GM21529 (cell line): ENCODE measurements at regions not wholly inside any gene's neighbourhood (a gene's known extent, or its start where the extent isn't known, plus 50 kb on each side); places are given as distances from the start of the nearest gene placed in this dataset.

Experiments
- ATAC-seq: cut with Tn5 transposase; IDR thresholded peaks from one replicate; pipeline ENCODE4 v1.9.1; 2021; ENCODE audit not compliant: unreplicated experiment

DNA sequence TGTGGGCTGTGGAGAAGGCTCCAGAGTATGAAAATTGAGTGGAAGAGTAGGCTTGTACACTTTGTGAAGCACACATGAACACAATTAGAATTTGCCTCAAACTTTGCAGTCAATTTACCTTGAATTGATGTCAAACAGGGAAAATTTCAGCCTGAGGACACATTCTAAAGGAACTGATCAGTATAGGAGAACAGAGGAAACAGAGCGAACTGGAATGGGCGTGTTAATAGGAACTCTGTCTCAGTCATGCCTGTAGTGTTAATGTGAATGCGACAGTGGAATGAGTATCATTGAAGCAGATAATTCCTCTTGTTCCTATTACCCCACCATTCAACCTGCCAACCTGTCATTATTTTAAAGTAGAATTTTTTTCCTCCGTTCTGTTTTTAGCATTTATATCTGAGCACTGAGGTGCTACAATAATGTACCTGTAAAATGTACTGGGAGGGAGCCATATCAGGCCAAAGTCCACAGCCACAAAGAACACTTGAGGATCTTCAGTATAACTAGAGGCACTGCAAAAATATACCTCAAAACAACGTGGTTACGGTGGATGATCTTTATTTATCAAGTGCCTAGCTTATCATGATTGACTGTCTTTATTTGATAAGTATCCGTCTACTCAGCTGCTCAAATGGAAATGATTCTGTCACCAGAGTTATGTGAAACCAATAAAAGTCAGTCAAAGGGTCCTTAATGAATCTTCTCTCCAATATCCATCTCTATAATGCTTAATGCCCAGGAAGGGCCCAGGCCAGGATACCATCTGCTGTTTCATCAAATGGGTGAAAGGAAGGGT, 125.3 kb upstream of the STMND1 start:
- no peak for ATAC-seq

DNA sequence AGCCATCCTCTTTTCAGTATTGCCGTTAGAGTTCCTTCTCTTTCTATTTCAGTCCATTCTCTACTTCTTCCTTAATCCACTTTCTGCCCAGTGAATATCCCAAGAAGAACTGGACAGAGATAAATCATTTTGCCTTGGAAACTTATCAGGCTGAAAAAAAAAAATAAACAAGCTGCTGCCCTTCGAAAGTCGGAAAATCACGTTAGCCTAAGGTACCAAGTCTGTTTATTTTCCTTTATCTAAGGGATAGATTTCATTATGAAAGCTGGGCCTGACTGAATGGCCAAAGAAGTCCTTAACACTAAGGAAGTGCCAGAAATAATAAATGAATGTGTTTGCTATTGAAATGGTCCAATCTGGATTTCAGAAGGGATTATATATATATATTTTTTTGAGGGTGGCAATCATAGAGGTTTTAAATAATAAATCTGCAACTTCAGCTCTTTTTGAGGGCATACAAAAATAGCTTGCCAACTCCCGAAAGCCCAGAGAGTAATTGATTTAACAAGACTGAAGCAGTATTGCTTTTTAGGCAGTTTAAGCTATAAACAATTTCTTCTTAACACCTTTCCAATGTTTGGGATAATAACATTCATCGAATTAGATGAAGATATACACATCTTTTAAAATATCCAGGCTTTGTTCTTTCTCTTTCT, 127.0 kb upstream of the STMND1 start:
- no peak for ATAC-seq

DNA sequence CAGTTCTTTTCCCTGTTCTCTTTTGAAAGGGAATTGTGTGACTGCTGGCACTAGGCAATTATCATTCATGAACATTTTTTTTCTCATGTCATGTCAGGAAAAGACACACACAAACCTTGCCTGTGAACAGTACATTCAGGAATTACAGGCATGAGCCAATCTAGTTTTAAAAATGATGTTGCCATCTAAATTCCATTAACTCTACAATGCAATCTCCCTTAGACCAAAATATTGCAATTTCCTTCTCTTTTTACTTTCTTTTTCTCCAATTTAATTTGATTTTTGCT, 127.5 kb upstream of the STMND1 start:
- ATAC-seq, result no peak

DNA sequence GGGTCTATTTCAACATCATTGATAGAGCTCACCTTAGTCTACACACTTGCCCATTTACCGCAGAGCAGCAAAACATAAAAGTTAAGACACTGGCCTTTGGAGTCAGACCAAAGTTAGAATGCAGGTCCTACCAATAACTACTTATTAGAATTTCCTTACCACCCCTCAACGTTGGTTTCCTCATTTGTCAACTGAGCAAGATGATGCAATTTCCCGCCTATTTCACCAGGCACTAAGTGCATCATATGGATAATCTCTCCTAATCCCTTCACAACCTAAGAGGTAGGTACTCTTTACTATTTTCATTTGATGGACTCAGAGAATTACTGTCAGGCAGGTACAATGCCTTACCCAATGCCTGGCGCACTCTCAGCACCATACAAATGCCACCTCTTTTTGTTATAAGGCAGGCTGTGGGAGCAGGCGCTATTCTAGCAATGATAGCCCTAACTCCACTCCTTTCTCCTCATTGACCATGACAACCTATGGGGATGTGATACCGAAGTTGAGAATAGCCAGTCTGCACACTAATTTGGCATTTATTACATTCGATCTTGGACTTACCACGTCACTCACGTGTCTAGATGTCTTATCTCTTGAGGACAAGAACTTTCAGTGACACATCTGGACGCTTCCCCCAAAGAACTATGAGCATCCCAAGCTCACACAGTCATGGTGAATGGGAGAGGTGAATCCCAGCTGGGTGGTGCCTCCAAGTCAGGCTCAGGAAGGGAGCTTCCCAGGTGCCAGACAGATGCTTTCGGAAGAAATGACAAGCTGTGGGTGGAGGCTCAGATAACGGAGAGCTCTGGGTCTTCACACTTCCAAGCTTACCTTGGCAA, 128.1 kb upstream of the STMND1 start:
- no peak for ATAC-seq

DNA sequence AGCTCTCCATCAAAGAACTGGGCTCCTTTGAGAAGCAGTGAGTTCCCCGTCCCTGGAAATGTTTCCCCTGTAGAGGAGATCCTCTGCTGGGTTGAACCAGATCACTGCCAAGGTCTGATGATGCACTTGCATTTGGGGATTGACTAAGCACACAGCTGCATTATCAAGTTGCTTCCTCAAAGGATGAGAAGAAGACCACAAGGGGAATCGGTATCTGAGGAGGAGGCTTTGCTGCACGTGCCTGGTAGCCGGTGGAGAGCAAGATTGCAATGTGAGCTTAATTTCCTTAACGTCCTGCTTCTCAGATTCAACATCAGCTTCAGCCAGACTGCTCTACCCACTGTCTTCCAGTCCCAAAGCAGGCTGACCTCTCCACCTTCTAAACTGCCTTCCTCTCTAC, 128.8 kb upstream of the STMND1 start:
- no peak for ATAC-seq

DNA sequence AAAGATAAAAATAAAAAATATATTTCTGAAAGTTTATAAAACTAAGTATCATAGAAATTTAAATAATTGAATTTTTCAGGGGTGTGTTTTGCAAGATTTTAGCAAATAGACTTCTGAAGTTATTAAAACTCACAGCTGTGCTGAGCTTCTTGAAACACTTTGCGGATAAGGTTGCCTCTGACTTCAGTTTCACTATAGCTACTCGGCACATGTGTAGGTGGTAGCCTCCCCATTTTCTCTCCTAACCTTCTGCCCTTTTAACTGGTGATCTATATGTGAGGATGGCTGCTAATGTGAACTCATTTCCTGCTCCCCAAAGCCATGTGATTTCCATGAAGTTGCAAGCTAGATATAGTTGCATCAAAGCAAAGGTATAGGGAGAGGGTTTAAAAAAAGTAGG, 129.3 kb upstream of the STMND1 start:
- no peak for ATAC-seq

DNA sequence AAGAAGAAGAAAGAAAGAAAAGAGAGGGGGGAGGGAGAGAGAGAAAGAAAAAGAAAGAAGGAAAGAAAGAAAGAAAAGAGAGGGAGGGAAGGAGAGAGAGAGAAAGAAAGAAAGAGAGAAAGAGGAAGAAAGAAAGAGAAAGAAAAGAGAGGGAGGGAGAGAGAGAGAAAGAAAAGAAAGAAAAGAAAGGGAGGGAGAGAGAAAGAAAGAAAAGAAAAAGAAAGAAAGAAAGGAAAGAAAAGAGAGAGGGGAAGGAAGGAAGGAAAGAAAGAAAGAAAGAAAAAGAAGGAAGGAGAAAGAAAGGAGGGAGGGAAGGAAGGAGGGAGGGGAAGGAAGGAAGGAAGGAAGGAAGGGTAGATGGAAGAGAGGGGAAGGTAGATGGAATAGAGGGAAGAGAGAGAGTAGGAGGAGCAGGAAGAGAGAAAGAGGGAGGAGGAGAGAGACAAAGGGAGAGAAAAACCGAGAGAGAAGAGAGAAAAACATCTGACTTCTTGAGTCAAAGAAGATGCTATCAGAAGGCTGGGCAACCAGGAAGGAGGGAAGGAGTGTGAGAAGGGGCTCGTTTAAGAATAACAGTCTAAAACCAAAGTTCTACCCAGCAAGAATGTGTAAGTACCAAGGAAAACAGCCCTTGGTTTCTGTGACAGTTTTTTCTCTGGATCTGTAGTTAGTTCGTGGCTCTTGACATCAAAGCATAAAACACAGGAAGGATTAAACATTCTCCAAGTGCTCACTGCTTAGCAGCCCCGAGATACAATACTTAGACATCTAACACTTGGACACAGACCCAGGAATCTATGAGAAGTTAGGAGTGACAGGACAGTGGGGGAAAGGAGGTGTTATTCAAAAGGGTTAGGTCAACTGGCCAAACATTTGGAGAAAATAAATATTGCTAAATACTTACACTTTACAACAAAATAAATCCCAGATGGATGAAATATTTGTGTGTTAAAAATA, 131.9 kb upstream of the STMND1 start:
- no peak for ATAC-seq

DNA sequence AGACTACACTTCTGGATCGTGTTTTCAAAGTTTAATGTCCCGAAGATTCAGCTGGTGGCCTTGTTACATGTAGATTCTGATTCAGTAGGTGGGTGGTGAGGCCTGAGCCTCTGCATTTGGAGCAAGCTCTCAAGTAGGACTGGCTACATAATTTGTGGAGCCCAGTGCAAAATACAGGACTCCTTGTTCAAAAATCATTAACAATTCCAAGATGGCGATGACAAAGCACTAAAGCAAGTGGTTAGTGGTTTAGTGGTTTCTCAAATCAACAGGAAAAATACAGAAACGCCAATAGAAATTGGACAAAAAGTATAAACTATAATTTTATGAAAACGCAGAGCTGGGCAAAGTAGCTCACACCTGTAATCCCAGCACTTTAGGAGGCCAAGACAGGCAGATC, 133.7 kb upstream of the STMND1 start:
- no peak for ATAC-seq

DNA sequence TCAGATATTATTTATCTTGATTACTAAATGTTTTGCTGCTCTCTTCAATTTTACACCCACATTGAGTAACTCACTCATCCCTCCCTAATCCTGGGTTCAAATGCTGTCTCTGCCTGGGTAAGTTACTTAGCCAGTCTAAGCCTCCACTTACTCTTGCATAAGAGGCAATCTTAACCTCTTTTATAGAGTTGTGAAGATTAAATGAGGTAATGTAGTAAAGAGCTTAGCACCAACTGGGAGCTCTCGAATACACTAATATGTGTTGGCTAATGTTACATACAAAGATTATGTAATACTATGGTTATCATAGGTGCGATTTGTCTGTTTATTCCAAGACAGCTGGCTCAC, 134.4 kb upstream of the STMND1 start:
- ATAC-seq, result no peak

DNA sequence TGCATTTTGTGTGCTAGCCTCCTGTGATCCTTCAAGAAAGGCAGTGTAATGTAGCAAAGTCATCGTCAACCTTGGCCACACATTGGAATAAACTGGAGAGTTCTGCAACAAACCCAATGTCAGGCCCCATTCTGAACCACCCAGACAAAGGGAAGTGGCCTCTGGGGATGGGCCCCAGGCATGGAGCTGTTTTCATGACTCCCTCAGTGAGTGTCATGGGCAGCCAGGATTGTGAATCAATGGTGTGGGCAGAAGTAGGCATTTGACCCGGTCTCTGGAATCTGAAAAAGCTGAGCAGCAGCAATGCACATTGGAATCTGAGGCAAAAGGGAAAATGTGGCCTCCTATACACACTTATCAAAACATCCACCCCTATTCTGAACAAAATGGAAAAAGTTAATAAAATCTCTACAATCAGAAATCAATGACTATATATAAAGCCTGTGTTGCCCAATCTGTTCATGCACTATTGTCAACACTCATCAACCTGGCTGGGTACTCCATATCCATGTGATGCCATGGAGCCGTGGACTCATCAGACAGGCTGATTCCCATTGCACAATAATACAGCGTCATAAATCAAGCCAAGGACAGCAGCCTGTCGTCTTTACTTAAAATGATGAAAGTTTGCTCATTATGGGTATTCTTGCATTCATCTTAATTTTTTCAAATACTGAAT, 134.9 kb upstream of the STMND1 start:
- ATAC-seq, result no peak

DNA sequence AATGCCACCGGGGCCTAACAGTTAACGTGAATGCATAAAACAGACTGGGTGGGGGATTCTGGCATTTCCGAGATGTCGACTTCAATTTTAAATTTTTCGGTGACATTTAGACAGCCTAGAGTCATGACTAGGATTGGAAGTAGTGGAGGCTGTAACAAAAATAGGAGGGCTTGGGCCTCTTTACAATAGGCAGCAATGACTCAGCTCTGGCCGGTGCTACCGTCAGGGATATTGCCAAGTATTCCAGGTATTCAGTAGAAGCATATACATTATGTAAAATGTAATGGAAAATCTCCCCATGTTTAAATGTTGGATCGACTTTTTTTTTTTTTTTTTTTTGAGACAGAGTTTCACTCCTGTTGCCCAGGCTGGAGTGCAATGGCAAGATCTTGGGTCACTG, 136.2 kb upstream of the STMND1 start:
- ATAC-seq, result no peak

DNA sequence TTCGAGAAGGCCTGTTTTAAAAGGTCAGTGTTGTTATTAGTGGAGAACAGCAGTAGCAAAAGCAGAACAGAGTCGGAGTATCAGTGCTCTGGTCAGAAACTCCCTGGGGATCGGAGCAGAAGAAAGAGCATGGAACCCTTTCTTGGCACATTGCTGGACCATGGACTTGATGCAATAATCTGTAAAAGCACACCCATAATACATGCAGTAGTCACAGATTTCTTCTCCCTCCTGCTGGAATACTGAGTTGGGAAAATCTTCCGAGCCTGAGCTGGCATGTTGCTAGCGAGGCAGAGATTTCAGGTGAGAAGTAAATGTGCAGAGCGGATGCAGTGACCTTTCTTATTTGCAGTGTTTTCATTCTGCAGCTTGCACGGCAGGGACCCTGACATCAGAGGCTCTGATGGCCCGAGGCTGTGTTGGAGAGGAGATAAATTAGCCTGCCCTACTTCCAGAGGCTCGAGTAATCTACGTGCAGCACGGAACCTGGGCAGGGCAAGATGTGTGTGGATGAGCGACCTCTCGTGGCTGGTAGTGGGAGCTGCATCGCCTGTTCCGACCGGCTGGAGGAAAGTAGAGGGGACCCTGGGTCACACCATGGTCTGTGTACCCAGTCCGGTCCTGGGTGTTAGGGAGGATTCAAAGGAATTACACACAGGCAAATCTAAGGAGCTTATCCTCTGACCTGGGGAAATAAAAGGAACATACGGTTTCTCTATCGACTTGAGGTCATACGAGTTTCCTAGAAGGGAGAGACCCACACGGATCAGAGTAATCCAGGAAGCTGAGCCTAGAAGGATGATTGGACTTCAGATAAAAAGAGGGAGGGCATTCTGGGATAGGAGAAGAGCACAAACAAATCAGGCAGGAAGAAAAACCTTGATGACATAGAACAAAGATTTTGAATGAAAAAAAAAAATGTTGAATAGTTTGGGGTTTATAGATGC, 137.0 kb upstream of the STMND1 start:
- ATAC-seq, result peak; percentile 97

DNA sequence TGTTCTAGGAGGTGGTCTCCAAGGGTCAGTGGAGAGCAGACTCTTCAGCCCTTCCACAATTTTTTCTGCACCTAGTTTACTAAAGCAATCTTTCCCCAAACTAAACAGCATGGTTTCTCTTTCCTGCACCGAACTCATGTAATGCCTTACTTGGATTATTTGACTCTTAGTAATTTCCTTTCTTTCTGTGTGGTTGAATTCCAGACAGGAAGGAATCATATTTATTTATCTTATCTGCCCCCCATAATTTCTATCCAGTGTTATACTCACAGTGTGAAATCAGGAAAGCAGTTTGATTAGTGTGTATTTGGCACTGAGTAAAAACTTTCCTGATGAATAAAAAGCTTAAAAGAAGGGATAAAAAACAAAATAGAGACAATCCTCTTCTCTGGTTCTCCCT, 140.3 kb upstream of the STMND1 start:
- no peak for ATAC-seq

DNA sequence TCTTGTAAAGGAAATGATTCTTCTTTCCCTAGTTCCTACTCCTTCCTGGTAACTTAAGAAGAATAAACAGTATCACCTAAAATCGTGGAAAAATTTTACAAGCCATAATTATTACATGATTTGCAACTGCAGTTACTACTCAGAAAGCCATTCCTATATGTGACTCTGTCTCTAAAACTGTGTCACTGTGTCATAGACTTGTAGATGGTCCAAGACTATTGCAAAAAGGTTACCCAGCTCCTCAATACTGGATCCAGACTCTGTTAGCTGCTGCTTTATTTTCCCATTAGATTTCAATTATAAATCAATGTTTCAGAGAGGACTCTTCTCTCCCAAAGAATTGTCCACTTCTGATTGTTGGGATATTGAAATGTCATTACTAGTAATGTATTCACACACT, 142.1 kb upstream of the STMND1 start:
- no peak for ATAC-seq

DNA sequence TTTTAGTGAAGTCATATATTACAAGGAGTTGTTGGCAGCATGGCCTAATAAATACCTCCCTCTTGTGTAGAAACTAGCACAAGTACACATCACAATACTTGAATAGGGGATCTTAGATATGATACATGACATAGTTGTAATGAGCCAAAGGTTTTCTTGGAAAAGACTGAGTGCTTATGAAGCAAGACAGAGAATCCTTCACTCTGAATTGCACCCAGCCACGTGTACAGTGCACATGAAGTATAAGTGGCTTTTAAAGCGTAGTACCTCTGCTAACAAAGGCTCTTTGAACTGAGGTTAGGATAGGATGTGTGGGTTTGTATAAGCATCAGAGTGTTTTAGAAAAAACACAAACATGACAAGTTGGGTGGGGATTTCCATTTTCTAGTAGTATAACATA, 145.5 kb upstream of the STMND1 start:
- ATAC-seq, result no peak

DNA sequence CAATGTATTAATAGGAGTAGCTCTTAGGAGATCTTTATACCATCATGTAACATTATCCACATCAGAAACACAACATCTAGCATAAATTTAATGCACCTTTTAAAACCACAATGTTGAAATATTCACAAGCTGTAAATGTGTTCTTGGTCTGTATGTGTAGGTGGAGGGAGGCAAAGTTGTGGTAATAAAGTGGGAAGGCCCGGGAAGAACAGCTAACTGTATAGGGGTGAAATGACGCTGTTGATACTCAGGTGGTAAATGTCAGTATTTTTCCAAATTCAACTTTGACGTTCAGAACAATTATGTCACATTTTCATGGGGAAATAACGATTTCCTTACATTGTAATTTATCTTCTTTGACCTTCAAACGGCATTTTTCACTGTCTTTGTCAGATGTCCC, 146.0 kb upstream of the STMND1 start:
- ATAC-seq, result no peak

DNA sequence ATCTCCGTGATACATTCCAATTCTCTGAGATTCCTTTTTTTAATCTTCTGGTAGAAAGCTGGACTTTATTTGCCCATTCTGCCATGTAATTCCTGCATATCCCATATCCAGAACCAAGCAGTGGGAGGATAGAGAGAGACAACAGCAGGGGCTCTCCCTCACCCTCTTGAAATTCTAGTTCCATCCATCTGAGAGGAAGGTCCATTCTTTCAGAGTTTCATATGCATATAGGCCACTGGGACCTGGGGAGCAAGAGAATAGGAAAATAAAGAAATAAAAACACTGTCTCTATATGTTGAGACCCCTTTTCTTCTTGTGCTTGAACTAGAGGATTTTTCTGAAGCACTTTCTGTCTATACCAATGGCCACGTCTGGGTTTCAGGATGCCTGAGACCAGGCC, 147.9 kb upstream of the STMND1 start:
- no peak for ATAC-seq

DNA sequence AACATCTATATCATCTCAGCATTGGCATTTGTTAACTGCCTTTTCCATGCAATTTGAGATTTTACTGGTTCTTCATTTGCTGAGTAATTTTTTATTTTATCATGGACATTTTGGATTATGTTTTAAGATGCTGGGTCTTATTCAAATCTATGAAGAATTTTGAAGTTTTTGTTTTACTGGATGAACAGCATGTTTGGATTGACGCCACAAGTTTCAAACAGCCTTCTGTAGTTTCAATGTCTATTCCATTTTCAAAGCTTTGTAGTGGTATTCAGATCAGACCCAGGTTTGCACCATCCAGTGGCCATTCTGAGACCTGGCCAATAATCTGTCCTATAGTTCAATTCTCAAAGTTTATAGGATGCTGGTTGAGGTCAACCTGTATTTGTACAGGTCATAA, 148.4 kb upstream of the STMND1 start:
- ATAC-seq, result no peak

DNA sequence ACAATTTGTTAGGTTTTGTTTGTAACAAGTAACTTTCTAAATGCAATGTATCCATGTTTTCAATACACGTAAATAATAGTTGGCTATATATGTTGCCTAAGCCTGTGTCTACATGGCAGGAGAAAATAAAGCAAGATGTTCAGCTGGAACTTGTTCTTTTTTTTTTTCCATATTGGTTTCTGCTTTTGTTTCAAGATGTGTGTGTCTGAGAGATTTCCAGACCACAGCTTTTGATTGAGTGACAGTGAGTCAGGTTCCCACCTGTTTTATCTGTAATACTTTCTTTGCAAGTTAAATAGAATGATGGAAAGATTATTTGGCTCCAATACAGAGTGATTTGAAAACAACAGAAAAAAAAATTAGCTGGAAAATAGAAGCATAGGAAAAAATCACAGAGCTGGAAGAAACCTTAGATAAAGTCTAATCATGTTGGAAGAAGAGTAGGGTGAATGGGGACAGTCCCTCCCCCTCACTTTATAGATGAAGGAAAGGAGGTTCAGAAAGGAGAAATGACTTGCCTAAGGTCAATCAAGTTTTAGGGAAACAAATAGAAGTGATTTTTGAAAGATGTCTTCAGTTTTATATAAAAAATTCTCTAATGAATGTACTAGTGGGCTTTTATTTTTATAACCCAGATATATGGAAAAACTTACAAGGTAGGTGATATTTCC, 150.9 kb upstream of the STMND1 start:
- no peak for ATAC-seq
